ENCODE measurements at regions not wholly inside any gene's neighbourhood (a gene's known extent, or its start where the extent isn't known, plus 50 kb on each side); places are given as distances from the start of the nearest gene placed in this dataset.

DNA sequence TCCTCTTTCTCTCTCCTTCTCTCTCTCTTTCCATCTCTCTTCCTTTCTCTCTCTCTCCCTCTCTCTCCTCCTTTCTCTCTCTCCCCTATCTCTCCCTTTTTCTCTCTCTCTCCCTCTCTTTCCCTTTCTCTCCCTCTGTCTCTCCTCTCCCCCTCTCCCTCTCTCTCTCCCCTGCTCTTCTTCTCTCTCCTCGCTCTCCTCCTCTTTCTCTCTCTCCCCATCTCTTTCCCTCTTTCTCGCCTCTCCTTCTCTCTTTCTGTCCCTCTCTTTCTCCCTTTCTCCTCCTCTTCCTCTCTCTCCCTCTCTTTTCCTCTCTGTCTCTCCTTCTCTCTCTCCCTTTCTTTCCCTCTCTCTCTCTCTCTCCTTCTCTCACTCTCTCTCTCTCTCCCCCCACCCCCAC, 196.6 kb downstream of the UQCRFS1 start:
- Histone ChIP-seq H3K27me3 (replicated peaks in 1 of 2; ENCODE audit: control insufficient read depth in 2 of 2, insufficient read depth in 2 of 2, low read length in 1 of 2) (no peaks in the 10 kb centered on the region), H4K20me1 (ENCODE audit: control insufficient read depth, insufficient read depth) (no peaks in the 10 kb centered on the region), H3K27ac (ENCODE audit: control insufficient read depth, insufficient read depth) (no peak overlapping the region), H3K4me2 (ENCODE audit: control insufficient read depth, insufficient read depth) (no peak overlapping the region), H3K4me1 (ENCODE audit: control insufficient read depth, insufficient read depth, low read length) (no peaks in the 10 kb centered on the region), H3K79me2 (ENCODE audit: control insufficient read depth, insufficient read depth, low read length) (no peaks in the 10 kb centered on the region), H3K4me3 (no peak overlapping the region), H2AFZ (ENCODE audit: control insufficient read depth, low read depth, low read length) (no peak overlapping the region), H3K36me3 (ENCODE audit: control insufficient read depth in 2 of 2, insufficient read depth in 2 of 2, low read length in 1 of 2) (no peaks in the 10 kb centered on the region), H3K9ac (ENCODE audit: control insufficient read depth, insufficient read depth, low read length) (no peak overlapping the region), H3K9me3 (replicated peaks; ENCODE audit: control insufficient read depth, insufficient read depth, low read length) (no peaks in the 10 kb centered on the region; the same call in 2 of the 3 replicates)
- SMC1A ChIA-PET (ENCODE audit: uncharacterized antibody, unreplicated experiment): no interaction called here
- intact Hi-C loops (cut with micrococcal nuclease; ENCODE audit: unreplicated experiment): no loop called here
- DNase-seq (ENCODE audit: low read depth, low spot score) (no peak), FAIRE-seq (no peak), ATAC-seq (no peak)
- WGBS (ENCODE audit: insufficient coverage, insufficient replicate concordance, low lambda C conversion rate, missing lambda C conversion rate): 0% methylated on average over 2 of the region's 2 CpGs
- POLR2A ChIA-PET: no interaction called here
- CTCF ChIA-PET: no interaction called here
- RAD21 ChIA-PET (ENCODE audit: unreplicated experiment): no interaction called here
- TF ChIP-seq RFX5 (IDR thresholded peaks at IDR 0.05; ENCODE audit: low read depth, low read length) (no peak), EGR1 (IDR thresholded peaks at IDR 0.05; ENCODE audit: borderline replicate concordance in 1 of 2, low read depth in 2 of 2, low read length in 2 of 2) (no peak), BHLHE40 (IDR thresholded peaks at IDR 0.05; ENCODE audit: borderline replicate concordance in 1 of 2, low read depth in 2 of 2, low read length in 1 of 2) (no peak), NR2C2 (IDR thresholded peaks at IDR 0.05; ENCODE audit: borderline replicate concordance, control insufficient read depth, insufficient read length, low read depth) (no peak), ATF3 (IDR thresholded peaks at IDR 0.05; ENCODE audit: borderline replicate concordance, extremely low read depth, low read depth, low read length) (no peak), HDAC2 (IDR thresholded peaks at IDR 0.05) (no peak), MEF2B (IDR thresholded peaks at IDR 0.05; ENCODE audit: partially characterized antibody, poor library complexity, severe bottlenecking) (no peak), E2F8 (IDR thresholded peaks at IDR 0.05; ENCODE audit: low read depth, partially characterized antibody) (no peak)
- in situ Hi-C loops (cut with MboI): no loop called here
- BruUV-seq (replicated peaks): no TSS peak
